ENCODE measurements at regions not wholly inside any gene's neighbourhood (a gene's known extent, or its start where the extent isn't known, plus 50 kb on each side); places are given as distances from the start of the nearest gene placed in this dataset.

- H3K4me2 ChIP-seq (ENCODE audit: low read length): no peak overlapping the region
- no peaks in the 10 kb centered on the region for H3F3A ChIP-seq (ENCODE audit: insufficient read depth, low read length)
- H3K9ac ChIP-seq (ENCODE audit: low read length): no peak overlapping the region
- H2AFZ ChIP-seq (ENCODE audit: low read length): no peak overlapping the region
- H3K27me3 ChIP-seq (ENCODE audit: insufficient read depth, low read length): no peaks in the 10 kb centered on the region
- H3K4me1 ChIP-seq (ENCODE audit: insufficient read depth, low read length, severe bottlenecking): no peaks in the 10 kb centered on the region
- no peaks in the 10 kb centered on the region for H3K36me3 ChIP-seq (ENCODE audit: insufficient read depth, low read length)
- no peak overlapping the region for H3K27ac ChIP-seq (ENCODE audit: low read depth, low read length, poor library complexity, severe bottlenecking)
- H3K9me3 ChIP-seq (ENCODE audit: low read length): no peaks in the 10 kb centered on the region
- TF ChIP-seq EZH2 (IDR thresholded peaks at IDR 0.05; ENCODE audit: borderline replicate concordance, low read length): no peak
- TF ChIP-seq, protein P1, sequence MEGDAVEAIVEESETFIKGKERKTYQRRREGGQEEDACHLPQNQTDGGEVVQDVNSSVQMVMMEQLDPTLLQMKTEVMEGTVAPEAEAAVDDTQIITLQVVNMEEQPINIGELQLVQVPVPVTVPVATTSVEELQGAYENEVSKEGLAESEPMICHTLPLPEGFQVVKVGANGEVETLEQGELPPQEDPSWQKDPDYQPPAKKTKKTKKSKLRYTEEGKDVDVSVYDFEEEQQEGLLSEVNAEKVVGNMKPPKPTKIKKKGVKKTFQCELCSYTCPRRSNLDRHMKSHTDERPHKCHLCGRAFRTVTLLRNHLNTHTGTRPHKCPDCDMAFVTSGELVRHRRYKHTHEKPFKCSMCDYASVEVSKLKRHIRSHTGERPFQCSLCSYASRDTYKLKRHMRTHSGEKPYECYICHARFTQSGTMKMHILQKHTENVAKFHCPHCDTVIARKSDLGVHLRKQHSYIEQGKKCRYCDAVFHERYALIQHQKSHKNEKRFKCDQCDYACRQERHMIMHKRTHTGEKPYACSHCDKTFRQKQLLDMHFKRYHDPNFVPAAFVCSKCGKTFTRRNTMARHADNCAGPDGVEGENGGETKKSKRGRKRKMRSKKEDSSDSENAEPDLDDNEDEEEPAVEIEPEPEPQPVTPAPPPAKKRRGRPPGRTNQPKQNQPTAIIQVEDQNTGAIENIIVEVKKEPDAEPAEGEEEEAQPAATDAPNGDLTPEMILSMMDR (IDR thresholded peaks at IDR 0.05; ENCODE audit: low read length): no peak
- no peaks in the 10 kb centered on the region for H3K9me2 ChIP-seq (ENCODE audit: low read depth, low read length)
- H4K20me1 ChIP-seq (ENCODE audit: insufficient read depth, low read length): no peaks in the 10 kb centered on the region
- no peak overlapping the region for H3K4me3 ChIP-seq (ENCODE audit: low read depth, low read length, poor library complexity, severe bottlenecking)
- no peaks in the 10 kb centered on the region for H3K79me2 ChIP-seq (ENCODE audit: insufficient read depth, low read length)
Observed at GRCh38 chr6:62746161-62746560, 460.1 kb upstream of the KHDRBS2 start.

DNA sequence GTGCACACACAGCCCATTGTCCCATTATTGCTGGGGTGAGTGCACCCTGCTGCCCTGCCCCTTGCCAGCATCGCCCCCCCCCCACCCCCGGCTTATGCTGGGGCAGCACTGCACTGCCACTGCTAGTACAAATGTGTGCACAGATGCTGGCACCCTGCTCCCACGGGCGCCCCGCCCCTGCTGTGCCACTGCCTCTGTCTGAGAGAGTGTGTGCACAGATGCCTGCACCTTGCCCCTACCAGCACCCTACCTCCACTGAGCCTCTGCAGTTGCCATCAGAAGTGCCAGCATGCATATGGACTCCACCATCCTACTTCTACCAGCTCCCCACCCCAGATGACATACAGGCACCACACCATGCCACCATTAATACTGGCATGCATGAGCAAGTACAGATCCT, 454.6 kb upstream of the KHDRBS2 start:
- Histone ChIP-seq H3K4me2 (ENCODE audit: low read length) (no peak overlapping the region), H3K36me3 (ENCODE audit: insufficient read depth, low read length) (no peaks in the 10 kb centered on the region), H3K79me2 (ENCODE audit: insufficient read depth, low read length) (no peaks in the 10 kb centered on the region), H3K27me3 (ENCODE audit: insufficient read depth, low read length) (no peaks in the 10 kb centered on the region), H3K9ac (ENCODE audit: low read length) (no peak overlapping the region), H3F3A (ENCODE audit: insufficient read depth, low read length) (no peaks in the 10 kb centered on the region), H3K27ac (ENCODE audit: low read depth, low read length, poor library complexity, severe bottlenecking) (no peak overlapping the region), H3K4me3 (ENCODE audit: low read depth, low read length, poor library complexity, severe bottlenecking) (no peak overlapping the region), H3K4me1 (ENCODE audit: insufficient read depth, low read length, severe bottlenecking) (no peaks in the 10 kb centered on the region), H4K20me1 (ENCODE audit: insufficient read depth, low read length) (no peaks in the 10 kb centered on the region), H3K9me3 (ENCODE audit: low read length) (no peaks in the 10 kb centered on the region), H3K9me2 (ENCODE audit: low read depth, low read length) (no peaks in the 10 kb centered on the region), H2AFZ (ENCODE audit: low read length) (no peak overlapping the region)
- TF ChIP-seq EZH2 (IDR thresholded peaks at IDR 0.05; ENCODE audit: borderline replicate concordance, low read length): no peak
- TF ChIP-seq, protein P1 (IDR thresholded peaks at IDR 0.05; ENCODE audit: low read length): no peak

GRCh38 chr6:62740171-62740570, 454.1 kb upstream of the KHDRBS2 start:
- no peaks in the 10 kb centered on the region for H3K36me3 ChIP-seq (ENCODE audit: insufficient read depth, low read length)
- H3K9me3 ChIP-seq (ENCODE audit: low read length): no peaks in the 10 kb centered on the region
- H3K27ac ChIP-seq (ENCODE audit: low read depth, low read length, poor library complexity, severe bottlenecking): no peak overlapping the region
- H2AFZ ChIP-seq (ENCODE audit: low read length): no peak overlapping the region
- no peaks in the 10 kb centered on the region for H3K79me2 ChIP-seq (ENCODE audit: insufficient read depth, low read length)
- H3K4me2 ChIP-seq (ENCODE audit: low read length): no peak overlapping the region
- no peaks in the 10 kb centered on the region for H4K20me1 ChIP-seq (ENCODE audit: insufficient read depth, low read length)
- no peaks in the 10 kb centered on the region for H3F3A ChIP-seq (ENCODE audit: insufficient read depth, low read length)
- H3K27me3 ChIP-seq (ENCODE audit: insufficient read depth, low read length): no peaks in the 10 kb centered on the region
- no peaks in the 10 kb centered on the region for H3K4me1 ChIP-seq (ENCODE audit: insufficient read depth, low read length, severe bottlenecking)
- H3K9ac ChIP-seq (ENCODE audit: low read length): no peak overlapping the region
- no peak overlapping the region for H3K4me3 ChIP-seq (ENCODE audit: low read depth, low read length, poor library complexity, severe bottlenecking)
- H3K9me2 ChIP-seq (ENCODE audit: low read depth, low read length): no peaks in the 10 kb centered on the region
- TF ChIP-seq EZH2 (IDR thresholded peaks at IDR 0.05; ENCODE audit: borderline replicate concordance, low read length): no peak
- TF ChIP-seq, protein P1 (IDR thresholded peaks at IDR 0.05; ENCODE audit: low read length): no peak

All from OCI-LY1 (cell line).